Activated CD4-positive, alpha-beta T cell treated with anti-CD3 and anti-CD28 coated beads for 4 hours (primary cell): ENCODE measurements at regions not wholly inside any gene's neighbourhood (a gene's known extent, or its start where the extent isn't known, plus 50 kb on each side); places are given as distances from the start of the nearest gene placed in this dataset.
"Not testable (repeated sequence)": the region's sequence is repeated elsewhere in the genome, so short reads cannot be mapped to it uniquely, and the experiment has no call there.

Source experiments
- DNase-seq, 2 donors: peaks; one replicate each; pipeline ENCODE4 v3.0.0-alpha.2; 2020

DNA sequence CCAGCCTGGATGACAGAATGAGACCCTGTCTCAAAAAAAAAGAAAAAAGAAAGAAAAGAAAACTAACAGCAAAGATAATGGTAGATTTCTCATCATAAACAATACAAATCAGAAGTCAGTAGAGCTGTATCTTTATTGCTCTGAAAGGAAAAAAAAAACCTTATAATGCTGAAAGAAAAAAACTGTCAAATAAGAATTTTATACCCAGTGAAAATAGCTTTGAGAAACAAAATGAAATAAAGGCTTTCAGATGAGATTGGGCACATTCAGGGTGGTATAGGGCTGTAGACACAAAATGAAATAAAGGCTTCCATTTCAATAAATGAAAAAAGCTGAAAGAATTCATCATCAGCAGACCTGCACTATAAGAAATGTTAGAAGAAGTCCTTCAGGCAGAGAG is 105.0 kb upstream of the FOXN3 start:
- DNase-seq = no peak

DNA sequence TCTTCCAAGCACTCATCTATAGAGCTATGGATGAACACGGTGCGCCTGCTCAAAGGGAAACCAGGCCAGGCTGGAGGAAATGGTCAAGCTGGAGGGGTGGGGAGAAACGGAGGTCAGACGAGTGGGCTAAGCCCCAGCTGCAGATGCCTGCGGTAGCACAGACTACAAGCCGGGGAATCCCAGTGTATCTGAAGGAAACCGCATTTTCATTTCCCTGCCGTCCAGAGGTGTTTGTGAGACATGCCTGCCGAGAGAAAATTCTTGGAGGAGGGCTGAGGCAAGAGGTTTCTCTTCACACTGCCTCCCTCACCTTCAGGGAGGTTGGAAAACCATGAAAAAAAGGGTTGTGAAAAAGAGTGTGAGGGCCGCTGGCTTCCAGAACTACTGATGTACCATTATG is 102.0 kb upstream of the FOXN3 start:
- DNase-seq = no peak

- DNase-seq = no peak
These were observed 99.1 kb upstream of the FOXN3 start for GRCh38 chr14:89516173-89516572.

GRCh38 chr14:89514601-89515000 is 97.6 kb upstream of the FOXN3 start:
- DNase-seq = no peak

DNA sequence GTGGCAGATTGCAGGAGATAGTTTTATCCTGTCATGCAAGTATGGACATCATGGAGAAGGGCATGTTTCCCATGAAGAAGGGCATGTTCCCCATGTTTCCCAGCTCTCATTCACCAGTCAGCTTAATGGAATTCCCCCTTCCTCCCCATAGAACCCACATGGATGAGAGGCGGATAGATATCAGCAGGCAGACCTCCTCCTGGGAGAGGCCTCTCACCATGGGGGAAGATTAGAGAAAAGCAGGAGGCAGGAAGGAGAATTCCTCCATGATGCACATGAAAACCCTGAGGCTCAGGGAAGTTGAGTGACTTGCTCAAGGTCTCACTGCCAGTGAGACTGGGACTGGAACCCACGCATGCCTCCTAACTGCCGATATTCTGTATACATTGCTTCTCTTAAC is 92.9 kb upstream of the FOXN3 start:
- no peak for DNase-seq

GRCh38 chr14:89508863-89509262 is 91.8 kb upstream of the FOXN3 start:
- no peak for DNase-seq

DNA sequence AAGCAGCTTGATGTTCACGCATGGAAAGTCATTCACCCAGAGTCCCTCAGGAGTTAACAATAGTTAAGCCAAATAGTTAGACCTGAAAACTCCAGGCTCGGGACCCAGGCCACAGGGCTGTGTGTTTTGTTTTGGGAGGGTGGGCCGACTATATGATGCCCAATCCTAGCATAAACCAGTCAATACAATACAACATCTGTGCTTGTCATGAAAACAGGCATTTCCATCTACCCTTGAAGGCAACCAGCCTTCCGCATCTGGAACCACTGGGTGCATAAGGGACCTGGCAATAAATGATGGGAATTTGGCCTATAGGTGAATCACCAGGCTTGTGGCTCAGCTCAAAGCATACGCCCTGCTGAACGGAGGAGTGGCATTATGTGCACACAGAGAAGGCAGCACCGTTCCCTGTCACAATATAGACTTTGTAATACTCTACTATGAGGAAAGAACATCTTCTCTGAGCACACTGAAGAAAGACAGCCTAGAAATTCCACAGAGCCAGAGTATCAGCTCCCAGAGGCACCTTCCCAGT is 91.0 kb upstream of the FOXN3 start:
- DNase-seq = no peak

DNA sequence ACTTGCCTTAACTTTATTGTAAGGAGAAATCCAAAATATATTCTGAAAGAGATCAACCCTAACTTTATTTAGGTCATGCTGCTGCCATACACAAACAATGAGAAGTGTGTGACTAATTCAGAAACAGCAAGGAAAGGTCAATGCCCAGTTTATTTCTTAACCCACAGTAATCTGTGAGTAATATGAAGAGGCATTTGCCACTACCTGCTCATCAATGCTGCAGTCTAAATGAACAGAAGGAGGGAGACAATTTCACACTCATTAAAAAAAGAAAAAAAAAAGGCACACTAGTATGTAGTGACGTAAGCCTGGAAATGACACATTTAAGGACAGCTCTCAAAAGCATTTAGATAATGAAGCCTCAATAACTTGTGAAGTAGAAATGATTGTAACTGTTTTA is 90.5 kb upstream of the FOXN3 start:
- DNase-seq = no peak

GRCh38 chr14:89506891-89507452 is 89.9 kb upstream of the FOXN3 start:
- not testable (repeated sequence) for DNase-seq

DNA sequence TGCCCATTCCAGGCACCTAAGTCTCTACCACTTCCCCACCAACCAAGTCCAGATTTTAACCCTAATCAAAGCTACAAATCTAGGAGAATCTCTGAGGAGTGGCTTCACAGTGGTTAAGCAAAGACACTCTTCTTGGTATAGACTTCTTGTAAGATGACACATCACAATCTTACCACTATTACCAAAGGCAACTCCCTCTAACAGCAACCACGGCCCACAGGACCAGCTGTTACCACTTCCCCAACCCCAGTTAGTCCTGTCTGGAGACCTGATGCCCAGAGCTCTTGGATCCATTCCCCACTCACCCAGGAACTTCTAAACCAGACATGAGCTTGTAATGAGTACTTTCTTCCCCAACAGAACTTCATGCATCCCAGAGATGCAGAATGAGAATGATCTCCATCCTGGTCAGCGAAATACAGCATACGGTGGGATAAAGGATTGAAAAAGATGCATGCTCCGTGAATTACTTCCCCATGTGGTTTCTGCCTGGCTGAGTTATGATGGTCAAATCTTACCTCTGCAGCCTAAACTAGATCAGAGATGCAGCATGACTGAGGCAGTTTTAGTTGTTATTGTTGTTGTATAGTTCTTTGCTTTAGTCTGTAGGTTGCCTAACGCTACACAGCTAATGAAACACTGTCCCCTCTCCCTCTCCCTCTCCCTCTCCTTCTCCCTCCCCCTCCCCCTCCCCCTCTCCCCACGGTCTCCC is 87.7 kb upstream of the FOXN3 start:
- DNase-seq = no peak

DNA sequence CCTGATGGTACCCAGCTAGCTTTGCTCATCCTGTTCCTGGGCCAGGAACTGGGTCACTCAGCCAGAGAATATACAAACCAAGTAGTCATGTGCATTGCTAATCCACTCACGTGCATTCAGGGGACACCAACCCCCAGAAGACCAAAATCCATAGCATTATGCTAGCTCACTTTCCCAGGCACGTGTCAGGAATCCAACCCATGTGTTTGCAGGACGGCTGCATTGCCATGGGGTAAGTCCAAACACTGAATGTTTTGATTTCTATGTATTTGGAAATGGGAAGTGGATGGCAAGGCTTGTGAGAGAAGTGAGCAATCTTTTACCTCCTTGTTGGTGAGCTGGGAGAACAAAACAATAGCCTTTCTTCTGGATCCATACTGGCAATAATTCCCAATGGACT is 87.1 kb upstream of the FOXN3 start:
- DNase-seq = no peak

DNA sequence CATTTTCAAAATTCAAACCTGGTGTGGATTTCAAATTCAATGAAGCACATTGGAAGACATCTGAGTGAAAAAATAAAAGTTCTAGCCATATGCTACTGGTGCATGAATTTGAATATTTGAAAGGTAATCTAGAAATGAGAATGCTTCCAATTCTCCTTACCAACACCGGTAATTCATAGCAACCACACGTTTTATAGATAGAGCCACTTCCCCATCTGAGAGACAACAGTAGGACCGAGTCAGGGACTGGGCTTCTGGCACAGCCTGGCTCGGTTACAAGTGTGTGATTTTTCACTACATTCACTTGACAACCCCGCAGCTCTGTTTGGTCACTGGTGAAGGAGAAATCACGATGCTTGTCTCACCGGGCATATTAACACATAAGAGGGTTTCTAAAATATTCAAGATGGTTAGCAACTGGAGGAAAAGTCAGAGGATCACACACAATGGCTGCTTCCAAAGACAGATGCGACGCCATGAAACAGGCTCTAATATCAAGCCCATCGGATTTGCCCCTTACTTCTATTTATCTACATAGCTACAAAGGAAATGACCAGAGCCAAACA is 86.5 kb upstream of the FOXN3 start:
- DNase-seq = no peak

DNA sequence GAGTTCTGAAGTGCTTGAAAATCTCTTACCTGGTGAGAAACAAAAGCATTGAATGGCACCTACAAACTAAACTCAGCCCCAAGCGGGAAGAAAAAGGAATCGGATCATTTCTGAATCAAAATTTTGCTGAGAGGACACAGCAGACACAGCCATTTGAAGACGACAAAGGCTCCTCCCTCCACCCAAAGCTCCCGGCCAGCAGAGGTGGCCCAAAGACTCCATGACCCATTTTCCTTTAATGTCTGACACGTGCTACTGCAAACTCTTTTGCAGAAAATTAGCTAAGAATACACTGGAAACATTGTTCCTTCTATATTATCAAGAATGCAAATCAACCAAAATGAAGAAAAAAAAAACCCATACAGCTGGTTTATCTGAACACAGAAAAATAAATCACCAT is 85.9 kb upstream of the FOXN3 start:
- no peak for DNase-seq

DNA sequence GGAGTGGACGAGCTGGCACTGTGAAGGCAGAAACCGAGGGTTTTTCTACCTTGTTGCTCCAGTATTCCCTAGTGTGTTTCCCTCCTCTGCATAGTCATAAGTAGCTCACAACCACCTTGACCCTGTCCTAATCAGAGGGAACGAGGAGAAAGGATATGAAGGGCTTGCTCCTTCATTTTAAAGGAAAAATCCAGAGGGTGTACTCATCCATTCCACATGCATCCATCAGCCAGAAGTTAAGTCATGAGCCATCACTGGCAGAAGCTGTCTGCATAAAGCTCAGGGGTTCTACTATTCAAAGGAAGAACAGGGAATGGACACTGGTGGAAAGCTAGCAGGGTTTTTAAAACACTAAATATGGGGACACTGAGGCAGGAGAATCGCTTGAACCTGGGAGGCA is 84.3 kb upstream of the FOXN3 start:
- DNase-seq = no peak

GRCh38 chr14:89500303-89500702 is 83.3 kb upstream of the FOXN3 start:
- DNase-seq = no peak

DNA sequence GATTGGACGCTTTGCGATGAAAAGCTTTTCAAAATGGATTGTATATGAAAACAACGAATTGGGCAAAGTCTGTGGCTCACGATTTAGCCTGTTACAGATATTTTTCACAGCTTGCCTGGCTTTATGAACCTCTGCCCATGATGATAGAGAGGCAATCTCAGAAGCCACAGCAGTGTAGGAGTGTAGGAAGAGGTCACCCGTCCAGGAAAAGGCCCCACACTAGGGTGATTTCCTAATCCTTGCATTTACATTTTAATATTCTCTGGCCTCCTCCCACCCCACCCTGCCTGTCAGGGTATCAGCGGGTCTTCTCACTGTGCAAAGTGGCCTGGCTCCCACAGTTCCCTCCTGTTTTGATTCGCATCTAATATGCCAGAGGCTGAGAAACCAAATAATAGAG is 81.8 kb upstream of the FOXN3 start:
- no peak for DNase-seq

DNA sequence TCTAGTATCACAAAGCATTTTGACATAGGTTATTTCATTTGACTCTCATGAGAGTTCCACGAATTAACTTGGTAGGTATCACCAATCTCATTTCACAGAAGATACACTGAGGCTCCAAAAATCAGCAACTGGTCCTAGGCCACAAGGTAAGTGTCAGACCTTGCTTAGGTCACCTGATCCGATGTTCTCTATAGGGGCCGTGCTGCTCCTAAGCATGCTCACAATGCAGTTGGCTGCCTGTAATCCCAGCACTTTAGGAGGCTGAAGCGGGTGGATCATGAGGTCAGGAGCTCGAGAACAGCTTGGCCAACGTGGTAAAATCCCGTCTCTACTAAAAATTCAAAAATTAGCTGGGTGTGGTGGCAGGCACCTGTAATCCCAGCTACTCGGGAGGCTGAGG is 78.7 kb upstream of the FOXN3 start:
- DNase-seq = no peak

- DNase-seq = no peak
These were observed 77.0 kb upstream of the FOXN3 start for GRCh38 chr14:89493877-89494634.

DNA sequence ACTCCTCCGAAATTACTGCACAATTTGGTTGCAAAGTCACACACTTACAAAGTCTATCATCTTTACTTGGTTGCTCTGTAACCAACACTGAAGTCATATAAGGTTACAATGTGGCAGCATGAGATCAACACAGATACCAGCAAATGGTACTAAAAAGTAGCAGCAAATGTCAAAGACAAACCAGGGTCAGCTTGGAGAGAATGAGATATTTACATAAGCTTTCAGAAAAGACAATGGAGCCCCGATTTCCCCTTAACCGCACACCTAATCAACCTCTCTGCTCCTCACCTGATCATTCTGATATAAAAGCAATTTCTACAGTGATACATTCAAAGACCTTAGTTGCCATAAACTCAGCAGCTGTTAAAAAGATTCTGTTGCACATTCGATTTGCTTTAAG is 76.4 kb upstream of the FOXN3 start:
- no peak for DNase-seq

- DNase-seq = no peak
These were observed 74.8 kb upstream of the FOXN3 start for GRCh38 chr14:89491711-89492381.

DNA sequence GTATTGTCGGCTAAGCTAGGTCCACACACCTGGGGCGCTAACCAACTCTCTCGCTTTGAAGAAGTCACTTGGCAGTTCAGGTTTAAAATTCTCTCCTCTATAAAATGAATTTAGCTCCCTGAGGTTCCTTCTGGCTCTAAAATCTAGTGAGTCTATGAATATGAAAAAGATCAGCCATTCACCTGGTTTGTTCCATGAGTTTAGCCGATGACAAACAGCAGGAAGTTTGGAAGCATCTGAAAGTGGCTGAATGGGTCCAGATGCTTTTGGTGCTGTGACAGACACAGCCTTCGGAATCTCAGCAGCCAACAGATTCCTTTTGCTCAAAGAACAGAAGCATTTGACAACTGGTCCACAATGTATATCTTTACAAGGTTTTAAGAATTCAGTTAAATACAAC is 73.4 kb upstream of the FOXN3 start:
- no peak for DNase-seq

GRCh38 chr14:89489761-89490437 is 72.9 kb upstream of the FOXN3 start:
- DNase-seq = no peak

- DNase-seq = no peak
These were observed 69.9 kb upstream of the FOXN3 start for GRCh38 chr14:89486961-89487360.
